ENCODE measurements at regions not wholly inside any gene's neighbourhood (a gene's known extent, or its start where the extent isn't known, plus 50 kb on each side); places are given as distances from the start of the nearest gene placed in this dataset.

DNA sequence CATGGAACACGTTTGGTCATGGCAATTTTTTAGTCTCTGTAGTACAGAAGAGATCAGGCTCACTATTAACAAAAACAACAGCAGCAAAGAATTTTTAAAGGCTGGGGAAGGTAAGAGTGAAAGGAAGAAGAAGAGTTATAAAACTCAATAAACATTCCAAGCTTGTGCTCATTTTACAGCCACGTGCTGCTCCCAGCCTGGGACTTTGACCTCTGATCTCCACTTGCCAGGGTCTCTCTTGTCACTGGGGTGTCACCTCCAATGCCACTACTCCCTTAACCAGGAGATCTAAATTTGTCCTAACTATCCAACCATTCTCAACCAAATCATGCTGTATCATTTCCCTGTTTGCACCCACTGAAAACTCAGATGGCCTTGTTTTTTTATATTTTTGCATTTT, 605.1 kb downstream of the VRK1 start:
- DNase-seq (ENCODE audit: low read depth), result no peak

DNA sequence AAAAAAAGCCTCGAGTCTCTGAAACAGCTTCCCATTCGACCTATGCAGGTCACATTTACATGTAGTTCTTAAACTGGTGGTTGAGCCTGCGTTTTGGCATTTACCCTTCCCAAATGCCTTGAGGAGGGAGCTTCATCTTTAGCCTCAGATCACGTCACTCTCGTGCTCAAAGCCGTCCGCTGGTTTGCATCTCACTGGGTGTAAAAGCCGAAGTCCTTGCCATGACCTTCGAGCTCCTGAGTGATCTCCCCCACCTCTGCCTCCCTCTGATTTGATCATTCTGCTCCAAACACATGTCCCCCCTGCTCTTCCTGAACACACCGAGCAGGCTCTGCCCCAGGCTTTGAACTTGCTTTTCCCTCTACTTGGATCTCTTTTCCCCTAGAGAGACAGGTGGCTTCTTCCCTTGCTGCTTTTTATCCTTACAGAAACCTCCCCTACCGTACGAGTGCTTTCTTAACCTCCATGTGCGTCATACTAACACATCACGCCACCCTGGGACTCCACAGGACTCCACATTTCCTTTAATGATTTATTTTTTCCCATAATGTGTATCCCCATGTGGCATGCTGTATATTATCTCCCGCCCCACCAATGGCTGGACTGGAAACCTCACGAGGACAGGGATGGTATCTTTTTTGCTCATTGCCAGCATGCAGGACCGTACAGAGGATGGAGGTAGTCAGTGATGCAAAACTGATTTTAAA, 610.7 kb downstream of the VRK1 start:
- no peak for DNase-seq (ENCODE audit: low read depth)

DNA sequence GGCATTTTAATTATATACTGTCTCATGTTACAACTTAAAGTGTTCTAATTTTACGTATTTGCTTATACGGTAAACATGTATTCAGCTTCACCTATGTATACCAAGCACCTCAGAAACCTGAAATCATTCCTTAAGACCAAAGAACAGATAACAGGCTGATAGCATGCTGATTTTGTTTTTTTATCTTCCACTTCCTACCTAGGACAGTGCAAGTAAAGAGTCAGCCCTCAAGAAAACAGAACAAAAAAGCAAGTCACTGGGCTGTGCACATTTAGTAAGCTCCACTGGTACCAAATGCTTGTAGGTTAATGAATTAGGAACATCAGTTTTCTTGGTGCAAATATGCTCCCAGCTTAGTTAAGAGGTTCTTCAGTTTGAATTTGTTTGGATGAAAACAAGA, 611.3 kb downstream of the VRK1 start:
- no peak for DNase-seq (ENCODE audit: low read depth)

DNA sequence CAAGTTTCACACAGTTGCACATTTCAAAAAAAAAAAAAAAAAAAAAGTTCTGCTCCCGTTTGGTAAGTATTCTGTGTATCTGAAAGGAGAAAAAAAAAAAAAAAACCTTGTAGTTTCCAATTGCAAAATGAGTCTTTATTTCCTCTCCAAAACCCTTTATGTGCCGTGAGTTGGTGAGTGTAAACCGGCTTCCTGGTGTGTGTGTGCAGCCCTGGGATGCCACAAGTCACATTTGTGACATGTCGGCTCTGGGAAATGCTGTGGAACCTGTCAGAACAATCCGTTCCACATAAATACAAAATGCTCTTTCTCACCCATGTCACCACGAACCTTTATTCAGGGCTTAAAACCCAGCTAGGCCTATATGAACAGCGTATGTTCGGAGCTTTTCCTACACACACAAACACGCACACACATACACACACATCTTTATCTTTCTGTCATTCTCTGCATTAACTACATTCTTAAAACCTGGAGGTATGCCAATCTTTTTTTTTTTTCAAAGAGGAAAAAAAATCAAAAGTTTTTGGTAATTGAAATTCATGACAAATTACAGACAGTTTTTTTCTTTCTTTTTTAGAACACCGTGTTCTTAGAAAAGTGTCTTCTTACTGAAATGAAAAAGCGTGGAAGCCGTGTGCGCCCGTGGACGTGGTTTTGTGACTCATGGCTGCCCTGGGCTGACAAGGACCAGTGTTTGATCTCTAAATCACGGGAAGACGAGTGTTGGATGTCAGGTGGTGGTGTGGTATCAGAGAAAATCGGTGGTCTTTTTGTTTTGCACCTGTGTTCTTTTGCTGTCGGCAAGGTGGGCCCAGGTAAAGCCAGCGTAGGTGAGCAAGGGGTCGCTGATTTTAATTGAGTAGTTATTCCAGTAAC, 612.0 kb downstream of the VRK1 start:
- no peak for DNase-seq (ENCODE audit: low read depth)

DNA sequence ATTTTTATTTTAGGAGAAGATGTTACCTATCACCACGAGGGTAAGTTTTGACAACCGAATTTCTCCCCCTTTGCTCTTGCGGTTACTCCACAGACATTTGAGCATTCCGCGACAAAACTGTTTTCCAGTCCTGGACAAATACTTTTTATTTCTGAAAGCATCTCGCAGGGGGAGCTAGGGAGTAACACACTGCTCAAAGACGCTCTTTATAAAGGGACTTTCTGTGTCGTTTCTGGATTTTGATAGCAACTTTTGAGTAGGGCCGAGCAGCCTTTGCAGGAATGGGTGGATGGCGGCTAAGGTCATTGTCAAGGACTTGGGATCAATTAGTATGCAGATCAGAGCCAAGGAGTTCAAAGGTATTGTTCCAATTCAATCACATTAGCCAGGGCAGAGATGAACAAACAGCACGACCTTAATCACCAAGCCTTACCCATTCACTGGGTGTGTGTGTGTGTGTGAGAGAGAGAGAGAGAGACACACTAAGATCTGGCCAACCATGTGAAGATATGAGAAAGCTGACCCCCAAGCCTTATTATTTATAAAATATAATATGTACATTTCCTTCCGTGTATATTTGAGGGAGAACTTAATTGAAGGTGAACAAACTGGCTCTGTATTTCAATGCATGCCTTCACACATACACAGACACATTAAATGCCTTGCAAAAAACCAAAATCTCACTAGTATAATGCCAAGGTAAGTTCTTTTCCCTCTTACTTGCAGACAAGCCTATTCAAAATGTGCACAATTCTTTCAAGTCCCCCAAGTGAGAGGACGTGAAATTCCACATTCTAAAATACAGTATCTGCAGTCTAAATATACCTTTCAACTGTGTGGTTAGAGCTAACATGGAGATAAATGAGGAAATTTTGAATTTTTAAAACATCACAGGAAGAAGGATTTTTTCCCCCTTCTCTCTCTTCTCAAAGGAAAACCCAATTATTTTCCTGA, 613.8 kb downstream of the VRK1 start:
- no peak for DNase-seq (ENCODE audit: low read depth)

DNA sequence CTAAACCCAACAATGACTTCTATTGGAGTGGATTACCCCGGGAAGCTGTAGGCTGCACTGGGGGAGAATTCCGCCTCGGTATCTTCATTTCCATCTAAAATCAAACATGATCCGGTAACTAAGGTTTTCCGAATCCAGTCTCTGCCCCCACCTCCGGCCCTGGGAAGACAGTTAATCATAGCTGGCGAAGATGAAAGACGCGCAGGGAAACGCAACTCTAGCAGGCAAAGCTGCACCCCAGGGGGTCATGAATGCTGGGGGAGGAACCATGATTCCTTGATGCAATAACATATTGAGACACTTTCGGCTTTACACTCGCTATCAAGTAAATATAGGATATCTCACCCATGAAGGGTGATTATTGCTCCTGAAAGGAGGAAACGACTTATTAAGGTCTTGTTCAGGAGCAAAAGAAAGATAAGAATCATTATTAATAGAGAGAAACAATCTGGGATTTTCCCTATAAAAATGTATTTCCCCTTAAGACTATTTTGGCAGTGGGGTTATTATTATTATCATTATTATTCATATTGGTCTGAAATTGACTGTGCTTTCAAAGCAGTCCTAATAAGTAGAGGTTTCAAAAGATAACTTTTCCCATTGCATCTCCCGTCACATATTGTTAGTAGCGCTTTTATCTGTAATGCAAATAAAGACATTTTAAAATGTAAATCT, 614.9 kb downstream of the VRK1 start:
- DNase-seq (ENCODE audit: low read depth), result no peak

DNA sequence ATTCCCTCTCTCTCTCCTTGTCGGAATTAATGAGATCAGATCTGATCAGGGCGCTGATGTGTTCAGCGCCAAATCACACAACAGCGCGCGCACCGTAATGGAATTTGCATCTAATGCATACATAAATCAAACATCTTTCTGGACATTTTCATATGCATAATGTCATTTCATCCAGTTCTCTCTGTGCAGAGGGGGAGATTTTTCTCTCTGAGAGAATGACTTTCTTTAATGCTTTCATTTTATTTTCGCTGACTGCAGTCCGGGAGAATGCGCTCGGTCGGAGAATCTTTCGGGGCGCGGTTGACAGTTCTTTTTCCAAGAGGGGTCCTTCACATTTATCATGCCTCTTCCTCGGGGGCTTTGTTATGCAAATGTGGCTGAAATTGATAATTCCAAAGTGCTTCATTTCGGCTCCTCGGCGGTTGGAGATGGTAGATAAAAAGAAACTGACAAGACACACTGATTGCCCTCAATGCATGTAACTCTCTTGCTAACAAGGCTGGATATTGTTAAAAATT, 615.9 kb downstream of the VRK1 start:
- DNase-seq (ENCODE audit: low read depth), result no peak

DNA sequence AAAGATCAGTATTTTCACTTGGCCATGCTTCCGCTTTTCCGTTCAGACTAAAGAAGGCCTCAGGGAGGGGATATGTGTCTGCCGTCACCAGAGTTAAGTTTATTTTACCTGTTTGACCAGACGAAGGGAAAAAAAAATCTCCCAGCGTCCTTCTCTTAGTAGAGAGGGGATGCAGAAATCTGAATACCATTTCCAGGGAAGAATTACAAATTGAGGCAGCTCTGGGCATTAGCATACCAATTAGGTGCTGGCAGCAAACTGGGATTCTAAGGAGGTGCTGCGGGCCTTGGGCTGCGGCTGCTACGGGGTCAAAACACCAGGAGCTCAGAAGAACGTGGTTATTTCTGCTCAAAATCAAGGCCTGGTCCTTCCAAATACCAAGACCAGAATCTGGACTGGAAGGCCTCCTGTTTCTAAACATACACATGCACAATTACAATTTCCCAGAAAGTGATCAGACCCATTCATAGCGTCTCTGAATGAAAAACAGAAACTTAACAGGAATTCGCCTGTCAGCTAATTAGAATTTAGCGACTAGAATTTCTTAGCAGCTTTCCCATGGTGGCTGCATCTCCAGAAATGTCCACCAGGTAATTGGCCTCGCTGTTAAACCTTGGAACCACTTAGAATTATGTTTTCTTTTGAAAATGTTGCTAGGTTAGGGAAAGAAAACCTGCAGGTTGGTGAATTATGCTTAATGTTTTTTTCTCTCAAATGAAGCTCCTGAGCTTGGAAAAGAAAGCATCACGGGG, 617.0 kb downstream of the VRK1 start:
- DNase-seq (ENCODE audit: low read depth), result no peak

DNA sequence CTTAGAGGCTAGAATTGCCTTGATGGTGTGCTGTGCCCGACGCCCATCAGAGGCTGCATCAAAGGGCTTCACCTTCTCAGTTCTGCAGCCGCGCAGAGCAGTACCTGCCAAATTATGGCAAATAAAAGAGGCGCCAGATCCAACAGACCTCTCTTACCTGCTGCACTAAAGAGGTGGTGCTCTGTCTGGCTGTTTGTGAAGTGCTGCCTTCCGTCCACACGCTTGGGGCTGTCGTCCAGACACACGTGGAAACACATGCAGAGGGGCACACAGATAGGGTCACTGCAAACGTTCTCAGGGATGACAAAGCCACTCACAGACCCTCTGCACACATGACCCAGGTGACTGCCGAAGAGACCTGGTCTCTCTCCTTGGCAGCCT, 617.5 kb downstream of the VRK1 start:
- DNase-seq (ENCODE audit: low read depth), result no peak

DNA sequence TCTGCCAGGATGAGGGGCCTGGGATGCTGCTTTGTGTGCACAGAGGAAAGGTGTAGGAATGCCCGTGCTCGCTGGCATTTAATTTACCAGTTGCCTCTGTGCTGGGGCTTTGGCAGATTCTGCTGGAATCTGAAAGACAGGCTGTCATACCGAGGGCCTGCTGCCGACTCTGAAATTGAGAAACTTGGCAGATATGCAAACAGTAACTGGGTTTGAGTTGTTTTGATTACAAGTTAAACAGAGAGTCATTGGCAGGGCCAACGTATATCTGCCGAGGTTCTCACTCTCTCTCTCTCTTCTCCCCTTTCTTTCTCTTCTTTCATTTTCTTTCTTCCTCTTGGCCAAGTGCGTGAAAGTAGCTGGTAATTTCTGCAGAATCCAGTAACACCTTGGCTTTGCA, 618.7 kb downstream of the VRK1 start:
- no peak for DNase-seq (ENCODE audit: low read depth)

DNA sequence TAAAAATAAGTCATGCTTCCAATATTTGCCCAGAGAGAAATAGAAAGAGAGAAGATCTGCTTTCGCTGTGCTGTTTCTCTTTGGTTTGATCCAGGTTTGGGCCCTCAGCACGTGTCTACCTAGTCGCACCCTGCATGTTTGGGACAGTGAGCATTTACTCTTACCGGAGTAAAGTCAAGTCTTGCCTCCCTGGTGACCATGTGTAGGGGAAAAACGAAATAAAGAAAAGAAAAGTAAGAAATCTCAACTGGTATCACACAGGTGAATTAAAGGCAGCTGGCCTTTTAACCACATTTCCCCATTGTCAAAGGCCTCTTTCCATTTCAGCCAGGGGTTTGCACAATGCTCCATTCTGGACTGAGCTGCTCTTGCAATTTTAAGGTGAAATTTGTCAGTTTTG, 619.4 kb downstream of the VRK1 start:
- DNase-seq (ENCODE audit: low read depth), result no peak

DNA sequence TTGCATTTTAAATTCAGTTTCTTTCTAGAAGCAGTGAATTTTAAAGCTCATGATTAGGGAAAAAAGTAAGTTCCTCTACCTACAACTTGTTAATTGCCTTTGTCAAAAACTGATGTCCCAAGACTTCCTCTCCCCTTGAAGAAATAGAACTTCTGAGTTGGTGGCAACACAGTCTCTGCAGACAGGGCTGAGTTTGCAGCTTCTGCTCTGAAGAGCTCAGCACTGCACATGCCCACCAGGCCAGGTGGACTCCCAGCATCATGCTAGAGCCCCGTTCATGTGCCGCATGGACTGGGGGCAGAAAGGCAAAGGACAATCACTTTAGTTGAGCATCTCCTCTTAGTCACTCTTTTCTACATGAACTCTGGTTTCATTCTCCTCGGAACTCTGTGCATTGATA, 620.1 kb downstream of the VRK1 start:
- no peak for DNase-seq (ENCODE audit: low read depth)

DNA sequence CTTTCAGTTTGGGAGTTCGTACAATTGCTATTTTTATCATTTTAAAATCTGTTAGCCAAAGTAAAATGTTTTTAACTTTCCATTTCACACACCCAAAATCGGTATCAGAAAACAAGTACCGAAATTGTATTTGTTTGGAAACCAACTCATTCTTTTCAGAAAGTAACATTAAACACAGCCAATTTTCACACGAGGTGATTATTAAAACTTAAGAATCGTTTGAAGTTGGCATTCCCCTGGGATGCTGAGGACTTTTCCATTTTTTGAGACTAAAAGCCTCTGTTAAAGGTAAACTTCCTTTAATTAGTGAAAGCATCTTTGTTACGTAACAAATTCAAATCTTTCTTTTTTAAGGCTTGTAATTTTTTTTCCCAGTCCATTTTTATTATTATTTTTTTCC, 623.0 kb downstream of the VRK1 start:
- no peak for DNase-seq (ENCODE audit: low read depth)

DNA sequence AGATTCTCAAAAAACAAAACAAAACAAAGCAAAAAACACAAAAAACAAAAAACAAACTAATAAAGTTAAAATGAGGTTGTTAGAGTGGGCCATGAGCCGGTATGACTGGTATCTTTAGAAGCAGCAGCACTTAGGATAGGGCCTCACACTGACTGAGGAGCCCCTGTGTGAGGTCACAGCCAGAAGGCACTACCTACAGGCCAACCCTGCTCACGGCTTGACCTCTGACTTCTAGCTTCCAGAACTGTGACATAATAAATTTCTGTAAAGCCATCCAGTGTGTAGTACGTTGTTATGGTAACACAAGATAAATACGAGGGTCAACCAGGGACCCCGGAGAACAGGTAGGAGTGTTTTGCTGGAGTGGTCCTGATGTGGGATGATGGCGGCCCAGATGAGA, 629.6 kb downstream of the VRK1 start:
- no peak for DNase-seq (ENCODE audit: low read depth)

DNA sequence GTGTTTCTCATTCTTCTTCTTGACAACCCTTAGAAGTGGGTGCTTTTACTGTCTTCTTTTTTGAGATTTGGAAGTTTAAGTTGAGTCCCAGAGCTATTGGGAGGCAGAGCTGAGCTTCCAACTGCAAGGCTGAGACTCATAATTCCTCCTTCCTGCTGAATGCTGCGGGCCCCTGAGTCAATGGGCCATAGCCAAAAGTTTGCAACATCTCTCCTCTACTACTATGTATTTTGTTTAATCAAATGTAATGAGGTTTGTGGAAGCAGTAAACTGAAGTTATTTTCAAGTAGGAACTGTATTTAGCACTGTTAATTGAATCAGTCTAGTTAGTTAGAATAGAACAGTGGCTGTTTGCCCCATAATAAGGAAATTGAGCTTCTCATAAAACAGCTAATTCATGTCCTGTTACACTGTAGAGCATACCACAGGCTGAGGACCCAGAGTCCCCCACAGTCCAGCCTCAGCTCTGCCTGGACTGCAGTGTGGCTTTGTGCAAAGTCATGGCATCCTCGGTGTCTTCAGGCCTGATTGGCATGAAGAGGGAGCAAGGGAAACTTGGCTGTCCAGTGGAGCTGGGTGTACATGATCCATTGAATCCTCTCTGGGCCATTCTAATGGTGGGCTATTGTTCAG, 631.7 kb downstream of the VRK1 start:
- DNase-seq (ENCODE audit: low read depth), result no peak

DNA sequence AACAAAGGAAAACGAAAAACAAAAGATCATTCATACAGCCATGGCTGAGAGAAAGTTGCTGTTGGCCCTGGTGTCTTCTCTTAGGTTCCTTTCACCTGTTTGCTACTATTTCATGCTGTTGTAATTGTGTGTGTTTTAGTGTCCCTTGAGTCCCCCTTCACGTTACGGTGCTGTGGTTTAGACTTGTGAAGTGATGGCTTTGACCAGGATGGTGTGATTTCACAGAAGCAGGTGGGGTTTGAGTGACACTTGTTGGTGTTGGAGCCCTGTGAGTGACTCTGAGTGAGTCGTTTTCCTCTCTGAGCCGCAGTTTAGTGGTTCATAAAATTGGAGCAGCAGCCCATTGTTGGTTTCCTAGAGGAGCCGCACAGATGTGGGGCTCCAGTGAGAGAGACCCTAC, 635.4 kb downstream of the VRK1 start:
- DNase-seq (ENCODE audit: low read depth), result no peak

DNA sequence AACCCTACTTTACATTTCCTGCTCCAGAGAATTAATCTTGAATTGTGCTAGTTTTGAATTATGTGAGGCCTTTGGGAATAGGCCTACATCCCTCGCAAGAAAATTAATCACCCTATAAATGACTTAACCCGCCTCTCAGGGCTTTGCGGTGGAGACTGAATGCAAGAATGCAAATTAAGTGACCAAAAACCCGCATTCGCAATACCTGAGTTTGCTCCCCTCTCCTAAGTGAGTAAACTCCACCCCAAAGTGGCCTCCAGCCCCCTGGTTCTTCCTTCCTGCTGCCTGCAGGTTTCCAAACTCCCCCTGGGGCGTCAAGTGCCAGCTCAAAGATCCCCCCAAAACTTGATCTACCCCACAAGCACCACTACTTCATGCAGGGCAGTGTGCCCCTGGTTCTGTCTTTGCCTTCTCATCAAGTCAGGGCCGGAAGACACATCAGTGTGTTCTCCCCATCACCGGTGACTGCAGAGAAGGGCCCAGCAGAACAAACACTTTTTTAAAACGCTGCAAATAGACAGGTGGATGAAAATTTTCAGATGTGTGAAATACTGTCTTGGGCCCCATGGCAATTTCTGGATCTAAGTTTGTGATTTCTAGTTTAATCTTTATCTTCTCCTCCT, 644.7 kb downstream of the VRK1 start:
- DNase-seq (ENCODE audit: low read depth), result no peak

DNA sequence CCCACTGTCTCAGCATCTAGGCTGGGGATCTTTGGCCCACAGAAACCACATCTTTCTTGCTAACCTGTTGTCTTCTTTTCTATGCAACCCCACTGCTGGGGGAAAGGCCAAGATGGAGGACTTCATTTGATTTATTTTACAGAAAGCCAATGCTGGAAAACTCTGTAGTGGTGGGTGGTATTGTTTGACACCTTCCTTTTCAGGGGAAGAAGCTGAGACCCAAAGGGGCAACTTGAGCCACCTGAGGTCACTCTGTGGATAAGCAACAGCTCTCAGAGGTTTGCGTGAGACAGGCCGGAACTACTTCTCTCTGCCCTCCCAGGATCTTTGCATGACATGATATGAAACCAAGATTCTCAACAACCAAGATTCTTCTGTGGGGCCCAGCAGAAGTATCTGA, 645.2 kb downstream of the VRK1 start:
- no peak for DNase-seq (ENCODE audit: low read depth)

DNA sequence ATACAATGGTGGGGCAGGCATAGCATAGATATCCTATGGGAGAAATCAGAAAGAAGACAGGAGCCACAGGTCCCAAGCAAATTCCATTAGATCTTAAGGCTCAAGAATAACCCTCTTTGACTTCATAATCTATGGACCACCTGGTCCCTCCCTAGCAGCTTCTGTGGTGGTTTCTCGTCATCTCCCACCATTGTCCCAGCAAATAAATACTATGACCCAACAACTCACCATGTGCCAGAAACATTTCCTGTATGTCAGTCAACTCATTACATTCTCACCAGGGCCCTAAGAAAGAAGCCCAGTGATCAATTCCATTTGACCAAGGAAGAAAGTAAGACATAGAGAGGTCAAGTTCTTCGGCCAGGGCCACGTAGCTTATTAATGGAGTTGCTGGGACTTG, 646.2 kb downstream of the VRK1 start:
- no peak for DNase-seq (ENCODE audit: low read depth)

DNA sequence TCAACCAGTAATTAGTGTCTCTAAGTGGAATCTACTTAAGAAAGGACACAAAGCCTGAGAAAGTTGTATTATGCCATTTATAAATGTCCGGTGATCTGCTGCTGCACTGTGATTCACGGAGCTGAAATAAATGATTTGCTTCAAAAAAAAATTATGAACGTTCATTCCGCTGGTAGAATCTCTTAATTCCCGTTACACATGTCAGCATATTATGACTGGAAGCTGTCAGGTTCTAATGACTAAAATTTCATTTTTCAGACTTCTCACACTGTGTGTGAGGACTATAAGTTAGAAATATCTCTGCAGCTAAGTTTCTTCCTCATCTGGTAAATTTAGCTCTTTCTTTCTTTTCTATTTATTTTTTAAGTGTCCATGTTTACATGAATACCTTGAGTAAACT, 647.1 kb downstream of the VRK1 start:
- no peak for DNase-seq (ENCODE audit: low read depth)

All from CMK (cell line).